ENCODE measurements at regions not wholly inside any gene's neighbourhood (a gene's known extent, or its start where the extent isn't known, plus 50 kb on each side); places are given as distances from the start of the nearest gene placed in this dataset.

- TF ChIP-seq BCL6 (CRISPR knock-in tag; IDR thresholded peaks at IDR 0.05) (no peak), TP53 (CRISPR knock-in tag; conservative IDR thresholded peaks at IDR 0.05) (no peak), PHF8 (CRISPR knock-in tag; IDR thresholded peaks at IDR 0.05) (no peak), ZNF562 (CRISPR knock-in tag; IDR thresholded peaks at IDR 0.05; ENCODE audit: borderline replicate concordance) (no peak), TCF7L2 (IDR thresholded peaks at IDR 0.05; ENCODE audit: low read depth, low read length) (no peak), MAFF (IDR thresholded peaks at IDR 0.05; ENCODE audit: low read depth, low read length) (no peak), IRF2 (CRISPR knock-in tag; IDR thresholded peaks at IDR 0.05) (no peak)
These were observed 108.8 kb downstream of the ACKR3 start for GRCh38 chr2:236678307-236678975.

Data from HepG2 (cell line).